ENCODE measurements at regions not wholly inside any gene's neighbourhood (a gene's known extent, or its start where the extent isn't known, plus 50 kb on each side); places are given as distances from the start of the nearest gene placed in this dataset.

- no peak for DNase-seq (ENCODE audit: low read depth in 1 of 2, low spot score in 1 of 2)
Measured at GRCh38 chr17:55584861-55585260, 73.6 kb upstream of the SMIM36 start.

DNA sequence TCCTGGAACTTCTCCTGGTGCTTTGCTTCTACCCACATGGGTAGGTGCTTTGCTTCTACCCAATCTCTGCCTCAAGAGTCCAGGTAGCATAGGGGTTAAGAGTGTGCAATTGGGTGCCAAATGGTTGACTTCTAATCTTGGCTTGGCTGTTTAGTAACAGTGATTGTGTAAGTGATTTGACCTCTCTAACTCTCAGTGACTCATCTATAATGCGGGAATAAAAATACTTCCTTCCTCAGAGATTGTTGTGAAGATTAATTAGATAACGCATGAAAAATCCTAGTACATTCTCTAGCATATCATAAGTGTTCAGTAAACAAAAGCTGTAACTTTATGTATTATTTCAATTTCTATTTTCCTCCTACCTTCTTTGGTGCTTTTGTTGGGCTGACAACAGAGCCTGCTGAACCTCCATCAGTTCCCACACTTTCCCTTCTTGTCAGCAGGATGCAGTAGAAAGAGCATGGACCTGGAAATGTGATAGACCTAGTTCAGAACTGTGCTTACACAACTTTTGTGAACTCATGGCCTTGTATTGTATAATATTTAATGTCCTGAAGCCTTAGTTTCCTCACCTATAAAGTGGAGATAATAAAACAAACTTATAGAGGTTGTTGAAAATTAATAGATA is 72.9 kb upstream of the SMIM36 start:
- no peak for DNase-seq (ENCODE audit: low read depth in 1 of 2, low spot score in 1 of 2)

- no peak for DNase-seq (ENCODE audit: low read depth in 1 of 2, low spot score in 1 of 2)
Measured at GRCh38 chr17:55582897-55583296, 71.6 kb upstream of the SMIM36 start.

DNA sequence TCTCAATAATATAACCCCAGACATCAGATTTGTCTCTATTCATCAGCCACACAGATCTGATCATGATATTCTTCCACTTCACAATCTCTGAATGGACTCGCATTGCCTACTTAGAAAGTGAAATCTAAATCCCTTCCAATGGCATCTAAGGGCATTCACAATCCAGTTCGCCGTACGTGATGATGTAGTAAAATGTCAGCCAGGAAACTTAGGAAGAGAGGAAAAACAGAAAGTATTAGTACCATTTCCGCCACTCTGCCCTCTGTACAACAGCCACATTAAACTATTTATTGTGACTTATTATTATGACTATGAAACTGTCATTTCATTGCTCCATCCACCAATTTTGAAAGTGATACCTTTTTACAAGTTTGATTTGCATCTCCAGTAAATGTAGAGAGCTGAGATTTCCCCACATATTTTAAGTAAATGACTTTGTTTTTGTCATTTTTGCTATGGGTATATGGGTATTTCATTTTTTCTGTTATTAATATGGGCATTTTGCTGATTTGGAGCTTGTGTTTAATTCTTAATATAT is 69.4 kb upstream of the SMIM36 start:
- no peak for DNase-seq (ENCODE audit: low read depth in 1 of 2, low spot score in 1 of 2)

- peak in 1 of 2 donors; percentile 8 for DNase-seq (ENCODE audit: low read depth in 1 of 2, low spot score in 1 of 2)
Measured at GRCh38 chr17:55577687-55578086, 66.4 kb upstream of the SMIM36 start.

DNA sequence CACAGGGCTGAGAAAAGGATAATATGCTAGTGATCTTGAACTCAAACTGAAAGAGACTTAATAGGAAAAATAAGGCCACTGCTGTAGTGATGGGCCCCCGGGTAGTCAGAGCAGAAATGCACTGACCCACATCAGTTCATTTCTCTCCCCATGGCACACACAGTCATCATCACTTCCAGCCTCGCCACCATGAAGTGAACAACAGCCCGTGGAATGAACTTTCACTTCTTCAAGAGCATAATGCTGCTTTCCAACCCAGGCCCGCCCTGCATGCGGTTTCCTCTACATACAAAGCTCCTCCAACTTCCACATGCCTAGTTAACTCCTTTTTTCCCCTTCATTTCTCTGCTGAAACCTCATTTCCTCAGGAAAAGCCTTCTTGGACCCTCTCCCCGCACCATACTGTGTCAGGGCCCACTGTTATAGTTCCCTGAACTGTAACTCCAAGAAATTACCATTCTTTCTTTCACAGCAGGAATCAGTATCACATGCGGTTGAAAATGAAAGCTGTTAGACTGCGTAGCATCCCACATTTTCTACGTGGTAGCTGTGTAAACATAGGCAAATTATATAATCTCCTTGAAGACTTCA is 65.8 kb upstream of the SMIM36 start:
- DNase-seq (ENCODE audit: low read depth in 1 of 2, low spot score in 1 of 2) = no peak

GRCh38 chr17:55576237-55576995 is 65.2 kb upstream of the SMIM36 start:
- no peak for DNase-seq (ENCODE audit: low read depth in 1 of 2, low spot score in 1 of 2)

DNA sequence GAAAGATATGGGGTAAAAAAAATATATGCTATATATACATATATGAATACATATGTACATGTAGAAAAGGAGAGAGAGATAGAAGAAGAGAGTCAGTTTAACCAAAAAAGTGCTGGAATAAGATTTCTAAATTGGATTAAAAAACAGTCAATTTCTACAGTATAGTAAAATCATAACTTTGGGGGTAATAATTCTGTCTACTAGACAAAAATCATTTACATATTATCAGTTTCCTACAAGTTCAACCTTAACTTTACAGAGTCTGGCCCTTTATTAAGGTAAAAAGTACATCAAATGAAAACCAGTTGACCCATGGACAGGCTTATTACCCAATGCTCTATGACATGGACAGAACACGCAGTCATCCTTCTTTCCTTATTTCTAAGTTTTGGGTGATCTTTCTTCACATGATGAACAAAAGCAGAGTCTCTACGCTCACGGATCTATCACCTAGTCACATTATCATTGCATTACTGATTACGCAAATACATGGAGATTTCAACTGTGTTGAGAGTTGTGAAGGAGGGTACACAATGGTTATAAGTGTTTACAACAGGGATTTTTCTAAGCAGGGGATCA is 63.9 kb upstream of the SMIM36 start:
- no peak for DNase-seq (ENCODE audit: low read depth in 1 of 2, low spot score in 1 of 2)

- DNase-seq (ENCODE audit: low read depth in 1 of 2, low spot score in 1 of 2) = no peak
Measured at GRCh38 chr17:55572599-55572998, 61.3 kb upstream of the SMIM36 start.

DNA sequence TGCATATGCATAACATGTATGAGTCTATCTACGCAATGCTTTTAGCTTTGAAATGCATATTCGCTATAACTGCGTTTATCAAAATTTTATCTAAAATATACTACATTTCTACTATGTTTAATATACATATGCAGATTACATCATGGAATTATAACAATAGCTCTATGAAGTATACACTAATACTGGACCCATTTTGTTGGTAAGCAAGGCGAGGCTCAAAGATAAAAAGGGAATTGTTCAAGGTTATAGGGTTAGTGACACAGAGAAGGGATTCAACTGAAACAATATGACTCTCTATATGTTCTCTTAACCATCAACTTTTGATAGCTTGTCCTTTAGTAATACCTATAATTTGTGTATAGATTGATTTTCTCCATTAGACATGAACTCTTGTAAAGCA is 60.9 kb upstream of the SMIM36 start:
- DNase-seq (ENCODE audit: low read depth in 1 of 2, low spot score in 1 of 2) = no peak

- no peak for DNase-seq (ENCODE audit: low read depth in 1 of 2, low spot score in 1 of 2)
Measured at GRCh38 chr17:55571095-55571494, 59.8 kb upstream of the SMIM36 start.

- no peak for DNase-seq (ENCODE audit: low read depth in 1 of 2, low spot score in 1 of 2)
Measured at GRCh38 chr17:55570391-55570790, 59.1 kb upstream of the SMIM36 start.

DNA sequence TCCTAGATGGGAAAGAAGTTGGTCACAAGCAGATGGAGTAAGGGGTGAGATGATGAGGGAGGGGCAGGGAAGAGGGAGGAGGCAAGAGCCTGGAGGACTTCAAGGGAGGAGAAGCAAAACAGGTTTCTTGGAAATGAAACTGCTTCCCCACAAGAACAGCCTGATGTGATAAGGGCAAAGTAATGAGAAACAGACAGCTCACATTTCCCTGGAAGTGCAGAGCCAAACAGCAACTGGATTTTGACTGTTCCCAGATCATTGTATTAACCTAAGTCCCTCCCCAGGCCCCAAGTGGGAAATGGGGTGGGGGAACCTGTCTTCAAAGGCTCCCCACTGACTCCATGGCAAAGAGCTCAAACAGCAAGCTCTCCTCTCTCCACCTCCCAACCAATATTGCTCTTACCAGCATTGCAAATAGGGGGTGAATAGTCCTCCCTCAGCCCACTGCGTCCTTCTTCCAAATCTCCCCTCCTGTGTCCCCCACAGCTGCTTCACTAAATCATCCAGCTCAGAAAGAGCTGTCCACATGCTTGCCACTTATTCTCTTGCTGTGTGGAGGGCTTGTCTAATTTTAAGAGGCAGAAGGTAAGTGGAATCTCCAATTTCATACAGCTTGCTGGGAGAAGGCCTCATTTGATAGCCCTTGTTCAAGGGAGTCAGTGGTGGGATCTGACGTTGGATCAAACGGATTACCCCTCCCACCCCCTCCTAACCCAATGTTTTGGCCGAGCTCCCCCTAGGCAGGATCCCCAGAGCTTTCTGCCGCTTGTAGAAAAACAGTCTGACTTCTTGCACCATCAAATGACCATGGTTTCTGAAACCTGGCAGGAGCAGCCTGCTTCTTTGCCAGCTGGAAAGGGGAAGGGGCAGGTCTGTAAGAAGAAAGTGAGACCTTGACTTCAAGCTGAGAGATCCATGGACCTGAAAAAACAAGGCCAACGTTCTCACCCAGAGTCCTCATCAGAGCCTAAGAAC is 56.3 kb upstream of the SMIM36 start:
- DNase-seq (ENCODE audit: low read depth in 1 of 2, low spot score in 1 of 2) = no peak

DNA sequence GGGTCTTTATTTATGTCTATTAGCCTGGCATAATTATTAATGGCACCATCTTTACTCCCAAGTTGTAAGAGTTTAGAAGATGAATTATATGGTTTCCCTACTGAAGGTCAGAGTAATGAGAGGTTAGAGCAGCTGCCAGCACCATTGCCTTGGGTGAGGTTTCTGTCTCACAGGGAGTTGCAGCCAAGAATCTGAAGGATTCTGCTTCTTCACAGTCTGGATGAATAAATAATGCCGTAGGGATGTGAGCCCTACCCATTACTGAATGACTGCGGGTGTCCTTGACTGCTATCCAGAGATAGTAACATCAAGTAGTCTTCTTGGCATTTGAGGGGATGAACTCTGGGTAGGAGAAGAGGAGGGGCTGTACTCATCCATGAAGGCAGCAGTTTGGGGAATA is 52.8 kb upstream of the SMIM36 start:
- no peak for DNase-seq (ENCODE audit: low read depth in 1 of 2, low spot score in 1 of 2)

GRCh38 chr17:55563363-55563762 is 52.1 kb upstream of the SMIM36 start:
- DNase-seq (ENCODE audit: low read depth in 1 of 2, low spot score in 1 of 2) = no peak

- no peak for DNase-seq (ENCODE audit: low read depth in 1 of 2, low spot score in 1 of 2)
Measured at GRCh38 chr17:55561973-55562495, 50.8 kb upstream of the SMIM36 start.

DNA sequence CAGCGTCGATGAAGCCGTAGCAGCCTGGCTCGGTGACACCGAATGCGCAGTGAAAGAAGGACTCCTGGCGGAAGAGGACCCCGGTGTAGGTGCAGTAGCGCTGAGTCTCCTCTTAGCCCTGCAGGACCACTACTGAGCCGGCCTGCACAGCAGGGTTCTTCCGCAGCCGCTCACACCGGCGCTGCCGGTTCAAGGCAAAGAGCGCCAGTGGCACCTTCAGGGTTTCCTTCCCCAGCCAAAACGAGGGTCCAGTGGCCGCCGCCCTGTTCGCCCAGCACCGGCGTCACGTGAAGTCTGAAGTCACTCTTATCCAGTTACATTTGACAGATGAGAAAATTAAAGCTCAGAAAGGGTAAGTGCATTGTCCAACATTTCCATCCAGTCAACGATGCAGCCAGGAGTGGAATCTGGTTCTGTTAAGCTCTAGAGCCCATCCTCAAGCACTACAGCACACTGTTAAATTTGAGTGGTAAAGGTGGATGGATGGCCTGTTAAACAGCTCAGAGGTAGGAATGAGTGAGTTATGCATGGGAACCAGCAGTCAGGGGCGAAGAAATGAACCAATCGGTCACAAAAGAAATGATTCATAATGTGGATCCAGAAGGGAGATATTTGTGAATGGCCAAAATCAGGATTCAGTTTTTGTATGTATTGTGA is 50.2 kb upstream of the SMIM36 start:
- DNase-seq (ENCODE audit: low read depth in 1 of 2, low spot score in 1 of 2) = no peak

Measured in stimulated activated CD4-positive, alpha-beta T cell treated with anti-CD3 and anti-CD28 coated beads, Interleukin-15, amount 100 ng/mL, for 1 hour (primary cell).